ENCODE measurements at regions not wholly inside any gene's neighbourhood (a gene's known extent, or its start where the extent isn't known, plus 50 kb on each side); places are given as distances from the start of the nearest gene placed in this dataset.

DNA sequence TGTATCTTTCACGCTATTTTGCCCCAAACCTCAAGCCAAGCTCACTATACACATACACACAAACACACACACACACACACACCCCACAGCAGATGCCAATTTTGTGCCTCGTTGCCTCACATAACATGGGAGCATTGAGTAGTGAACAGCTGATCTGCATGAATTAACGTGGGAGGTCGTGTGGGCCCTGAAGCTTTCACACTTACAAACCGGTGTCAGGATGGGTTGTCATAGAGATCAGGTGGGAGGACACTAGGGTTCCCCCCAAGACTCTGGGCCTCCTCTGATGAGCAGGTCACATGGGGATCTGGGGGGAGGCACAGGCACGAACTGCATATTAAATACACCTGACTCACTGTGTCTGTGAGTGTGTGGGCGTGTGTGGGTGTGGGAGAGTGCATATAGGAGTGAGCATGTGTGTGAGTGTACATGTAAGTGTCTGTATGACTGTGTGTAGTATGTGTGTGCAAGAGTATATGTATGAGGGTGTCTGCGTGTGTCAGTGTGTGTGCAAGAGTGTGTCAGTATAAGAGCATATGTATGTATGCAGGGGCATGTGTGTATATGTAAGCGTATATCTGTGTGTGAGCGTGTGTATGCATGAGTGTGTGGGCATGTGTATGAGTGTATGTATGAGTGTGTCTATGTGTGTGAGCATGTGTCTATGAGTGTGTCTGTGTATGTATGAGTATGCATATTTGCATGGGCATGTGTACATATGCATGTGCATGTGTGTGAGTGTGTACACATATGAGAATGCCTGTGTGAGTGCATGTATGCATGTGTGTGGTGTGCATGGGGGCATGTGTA, 370.4 kb downstream of the PREX1 start:
- peaks cover 30% of the 10 kb centered on the region for H3K27me3 Mint-ChIP-seq
- peaks cover 3% of the 10 kb centered on the region for H3K4me1 Mint-ChIP-seq (ENCODE audit: low read depth)
- no peak for DNase-seq (ENCODE audit: low spot score, unreplicated experiment)
- no peak for TF ChIP-seq CTCF (IDR thresholded peaks at IDR 0.05; ENCODE audit: unreplicated experiment)
- H3K27ac Mint-ChIP-seq, result no peak overlapping the region
- no peaks in the 10 kb centered on the region for H3K36me3 Mint-ChIP-seq (ENCODE audit: insufficient read depth)
- no peaks in the 10 kb centered on the region for H3K9me3 Mint-ChIP-seq (ENCODE audit: low read depth)
- H3K4me3 Mint-ChIP-seq (ENCODE audit: low read depth), result no peak overlapping the region

DNA sequence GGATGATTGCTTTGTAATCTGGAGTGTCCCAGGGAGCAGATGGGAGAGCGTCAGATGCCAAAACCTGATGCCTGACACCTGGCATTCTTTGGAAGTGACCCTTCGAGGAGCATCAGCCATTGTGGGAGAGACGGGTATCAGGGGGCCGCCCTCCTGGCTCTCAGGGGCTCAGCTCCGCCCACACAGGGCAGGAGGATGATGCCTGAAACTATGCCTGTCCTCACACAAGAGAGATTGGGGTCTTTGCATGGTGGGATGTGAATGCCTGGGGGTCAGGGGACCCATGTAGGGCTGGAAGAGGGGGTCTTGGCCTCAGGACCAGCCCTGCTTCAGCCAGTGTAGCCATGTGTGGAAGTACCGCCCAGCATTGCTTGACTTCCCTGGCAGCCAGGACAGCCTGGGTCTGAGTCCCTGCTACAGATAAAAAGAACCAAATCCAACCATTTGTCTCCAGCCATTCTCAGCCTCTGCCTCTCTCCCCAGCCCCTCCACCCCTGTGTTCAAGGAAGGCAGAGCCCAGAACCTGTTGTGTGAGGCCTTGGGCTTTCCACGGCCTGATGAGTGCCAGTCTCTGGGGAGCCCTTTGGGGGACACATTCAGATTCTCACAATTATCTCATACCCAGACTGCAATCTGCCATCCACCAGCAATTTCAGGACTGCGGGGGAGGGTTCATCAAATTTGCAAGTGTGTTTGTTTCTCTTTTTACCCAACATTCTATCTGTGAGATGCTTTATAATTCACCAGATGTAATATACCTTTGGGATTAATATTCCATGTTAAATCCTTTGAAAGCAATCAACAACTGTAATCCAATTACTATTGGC, 371.2 kb downstream of the PREX1 start:
- no peak for DNase-seq (ENCODE audit: low spot score, unreplicated experiment)
- no peak for TF ChIP-seq CTCF (IDR thresholded peaks at IDR 0.05; ENCODE audit: unreplicated experiment)
- no peaks in the 10 kb centered on the region for H3K9me3 Mint-ChIP-seq (ENCODE audit: low read depth)
- no peak overlapping the region for H3K4me3 Mint-ChIP-seq (ENCODE audit: low read depth)
- H3K27ac Mint-ChIP-seq, result no peak overlapping the region
- peaks cover 3% of the 10 kb centered on the region for H3K4me1 Mint-ChIP-seq (ENCODE audit: low read depth)
- H3K36me3 Mint-ChIP-seq (ENCODE audit: insufficient read depth), result no peaks in the 10 kb centered on the region
- peaks cover 30% of the 10 kb centered on the region for H3K27me3 Mint-ChIP-seq

DNA sequence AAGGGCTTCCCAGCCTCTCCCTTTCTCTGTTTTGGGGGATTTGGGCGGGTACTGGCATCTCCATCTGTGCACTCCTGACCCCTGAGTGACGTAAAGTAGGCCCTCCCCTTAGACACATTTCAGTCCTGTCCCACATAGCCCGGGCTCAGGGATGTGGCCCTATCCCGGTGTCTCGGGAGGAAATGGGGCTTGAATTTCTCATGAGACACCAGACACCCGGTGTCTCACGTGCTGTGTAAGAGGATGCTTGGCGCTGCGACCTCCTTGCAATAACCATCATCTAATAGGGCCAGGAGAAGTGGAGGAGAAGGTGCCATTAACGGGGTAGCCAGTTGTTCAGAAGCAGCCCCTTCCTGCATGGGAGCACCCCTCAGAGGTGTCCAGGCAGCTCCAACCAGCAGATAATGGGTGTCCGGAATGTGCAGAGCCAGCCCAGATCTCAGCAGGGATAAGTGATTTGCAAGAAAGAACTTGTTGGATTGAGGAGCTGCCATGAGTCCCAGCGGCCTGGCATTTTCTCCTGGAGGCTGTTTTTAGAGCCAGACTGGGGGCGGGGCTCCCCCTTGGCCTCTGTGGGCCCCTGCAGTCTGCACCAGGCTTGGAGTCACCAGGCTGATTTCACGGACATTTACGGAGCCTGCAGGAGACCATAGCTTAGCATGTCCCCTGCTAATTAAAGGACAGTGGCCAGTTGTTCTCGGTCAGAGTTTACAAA, 372.0 kb downstream of the PREX1 start:
- H3K27ac Mint-ChIP-seq, result no peak overlapping the region

GRCh38 chr20:48454671-48455490, 372.9 kb downstream of the PREX1 start:
- no peak overlapping the region for H3K27ac Mint-ChIP-seq
- H3K9me3 Mint-ChIP-seq (ENCODE audit: low read depth), result no peaks in the 10 kb centered on the region
- no peak for DNase-seq (ENCODE audit: low spot score, unreplicated experiment)
- no peak overlapping the region for H3K4me3 Mint-ChIP-seq (ENCODE audit: low read depth)
- peaks cover 1% of the 10 kb centered on the region for H3K4me1 Mint-ChIP-seq (ENCODE audit: low read depth)
- TF ChIP-seq CTCF (IDR thresholded peaks at IDR 0.05; ENCODE audit: unreplicated experiment), result no peak
- H3K36me3 Mint-ChIP-seq (ENCODE audit: insufficient read depth), result no peaks in the 10 kb centered on the region
- H3K27me3 Mint-ChIP-seq, result peaks cover 20% of the 10 kb centered on the region

More for the DNA sequence above, 372.0 kb downstream of the PREX1 start:
- Mint-ChIP-seq H3K9me3 (ENCODE audit: low read depth) (no peaks in the 10 kb centered on the region), H3K27me3 (peaks cover 24% of the 10 kb centered on the region), H3K4me3 (ENCODE audit: low read depth) (no peak overlapping the region), H3K36me3 (ENCODE audit: insufficient read depth) (no peaks in the 10 kb centered on the region), H3K4me1 (ENCODE audit: low read depth) (peaks cover 1% of the 10 kb centered on the region)
- no peak for TF ChIP-seq CTCF (IDR thresholded peaks at IDR 0.05; ENCODE audit: unreplicated experiment)
- DNase-seq (ENCODE audit: low spot score, unreplicated experiment), result no peak

All from progenitor cell of endocrine pancreas (in vitro differentiated cells).